GM12878 (cell line): ENCODE measurements at regions not wholly inside any gene's neighbourhood (a gene's known extent, or its start where the extent isn't known, plus 50 kb on each side); places are given as distances from the start of the nearest gene placed in this dataset.

ENCODE experiments used
- ATAC-seq: fragments of 200-7000 bp; cut with Tn5 transposase; 3 replicates; pipeline ENCODE4 v1.9.1; 2020; ENCODE audit warnings: mild to moderate bottlenecking, moderate library complexity
- BruUV-seq: library from RNA; stranded (reverse); fragments of 400-500 nt; replicated peaks from 2 replicates; lab custom pipeline; 2021; lab: Mats Ljungman, UMichigan
- CTCF ChIA-PET: fragments of 300-600 bp; sonication (Branson Sonifier 250); formaldehyde crosslinking; extraction: SDS; loops from one replicate; lab custom pipeline; 2021; ENCODE audit warnings: inconsistent platforms; lab: Yijun Ruan, JAX
- POLR2A ChIA-PET: fragments of 350-600 bp; formaldehyde crosslinking; extraction: SDS; loops from one replicate; lab custom pipeline; 2021; ENCODE audit warnings: inconsistent platforms; lab: Charles Lee
- RAD21 ChIA-PET: fragments of 300-600 bp; sonication (Branson Sonifier 250); formaldehyde crosslinking; loops from one replicate; lab custom pipeline; 2023; ENCODE audit warnings: antibody characterized with exemption; ENCODE audit not compliant: unreplicated experiment; lab: Charles Lee
- SMC1A ChIA-PET: fragments of 300-600 bp; sonication (Branson Sonifier 250); formaldehyde crosslinking; loops from one replicate; lab custom pipeline; 2023; ENCODE audit not compliant: unreplicated experiment, uncharacterized antibody; lab: Charles Lee
- DNase-seq: peaks from one replicate; pipeline ENCODE4 v3.0.0-alpha.2; 2011; ENCODE audit warnings: low read depth, low spot score
- FAIRE-seq: peaks from 3 replicates; lab custom pipeline; 2011; peaks lifted over from hg19 to GRCh38; lab: Jason Lieb, UNC
- H2AFZ ChIP-seq: 2 replicates; pipeline ENCODE4 v1.6.0; 2011; ENCODE audit warnings: low read depth, low read length, control low read depth; ENCODE audit not compliant: control insufficient read depth
- H3K27ac ChIP-seq: 2 replicates; pipeline ENCODE4 v1.5.1; 2011; ENCODE audit warnings: control low read depth; ENCODE audit not compliant: control insufficient read depth, insufficient read depth
- H3K27me3 ChIP-seq, 2 experiments: replicated peaks in 1 of 2; 2 replicates each; pipeline versions ENCODE4 v1.6.0 to v1.6.1; 2011; ENCODE audit warnings: low read length in 1 of 2; ENCODE audit not compliant: control insufficient read depth in 2 of 2, insufficient read depth in 2 of 2
- H3K36me3 ChIP-seq, 2 experiments: 2 replicates each; pipeline ENCODE4 v1.5.1; 2011; ENCODE audit warnings: low read length in 1 of 2; ENCODE audit not compliant: control insufficient read depth in 2 of 2, insufficient read depth in 2 of 2
- H3K4me1 ChIP-seq: 2 replicates; pipeline ENCODE4 v1.6.1; 2011; ENCODE audit warnings: mild to moderate bottlenecking, low read length, moderate library complexity, mixed read lengths; ENCODE audit not compliant: control insufficient read depth, insufficient read depth
- H3K4me2 ChIP-seq: 2 replicates; pipeline ENCODE4 v1.6.0; 2011; ENCODE audit warnings: control low read depth; ENCODE audit not compliant: control insufficient read depth, insufficient read depth
- H3K4me3 ChIP-seq: fragments of 200-600 bp; sonication (generic); 2 replicates; pipeline ENCODE4 v1.5.1; 2016
- H3K79me2 ChIP-seq: 2 replicates; pipeline ENCODE4 v1.6.0; 2011; ENCODE audit warnings: low read length; ENCODE audit not compliant: control insufficient read depth, insufficient read depth
- H3K9ac ChIP-seq: 2 replicates; pipeline ENCODE4 v1.8.0; 2011; ENCODE audit warnings: low read length, control low read depth, mixed read lengths; ENCODE audit not compliant: control insufficient read depth, insufficient read depth
- H3K9me3 ChIP-seq: replicated peaks from 3 replicates; pipeline ENCODE4 v1.5.1; 2011; ENCODE audit warnings: mild to moderate bottlenecking, low read length; ENCODE audit not compliant: control insufficient read depth, insufficient read depth
- H4K20me1 ChIP-seq: 2 replicates; pipeline ENCODE4 v1.6.0; 2011; ENCODE audit not compliant: control insufficient read depth, insufficient read depth
- EP300 ChIP-seq, 2 experiments: fragments of 150-350 bp in 1 of 2; IDR thresholded peaks; 2 replicates each; pipeline ENCODE4 v1.6.1; 2011 to 2012; ENCODE audit warnings: low read depth in 2 of 2, low read length in 2 of 2, borderline replicate concordance in 1 of 2, improper control_type of control experiment in 1 of 2, inconsistent platforms in 1 of 2; ENCODE audit not compliant: control insufficient read depth in 1 of 2
- ETV6 ChIP-seq, 2 experiments: fragments of 450-650 bp in 1 of 2; IDR thresholded peaks in 1 of 2; conservative IDR thresholded peaks in 1 of 2; 2 replicates each; pipeline ENCODE4 v1.6.1; 2014; ENCODE audit warnings: antibody characterized with exemption in 1 of 2, borderline replicate concordance in 1 of 2, low read depth in 1 of 2, mild to moderate bottlenecking in 1 of 2, moderate library complexity in 1 of 2
- MTA2 ChIP-seq: fragments of 450-650 bp; IDR thresholded peaks from 2 replicates; pipeline ENCODE4 v1.6.1; 2016; ENCODE audit warnings: low read depth, mild to moderate bottlenecking, moderate library complexity
- MXI1 ChIP-seq: fragments of 150-350 bp; IDR thresholded peaks from 2 replicates; pipeline ENCODE4 v1.6.1; 2011; ENCODE audit warnings: low read depth, mild to moderate bottlenecking, inconsistent platforms, low read length, improper control_type of control experiment
- MYC ChIP-seq: IDR thresholded peaks from 2 replicates; pipeline ENCODE4 v1.6.1; 2011; ENCODE audit warnings: mild to moderate bottlenecking, low read length, moderate library complexity, inconsistent platforms; ENCODE audit not compliant: insufficient read depth, insufficient replicate concordance, insufficient read length, severe bottlenecking
- NBN ChIP-seq: fragments of 450-650 bp; IDR thresholded peaks from 2 replicates; pipeline ENCODE4 v1.6.1; 2016
- PBX3 ChIP-seq: IDR thresholded peaks from 2 replicates; pipeline ENCODE4 v1.6.1; 2011; ENCODE audit warnings: mild to moderate bottlenecking, low read depth, low read length, moderate library complexity; ENCODE audit not compliant: insufficient replicate concordance
- ZBTB11 ChIP-seq: fragments of 450-650 bp; formaldehyde crosslinking; IDR thresholded peaks from 2 replicates; pipeline ENCODE4 v1.5.0; 2022; ENCODE audit warnings: mild to moderate bottlenecking, missing genetic modification characterization
- ZBTB4 ChIP-seq: fragments of 450-650 bp; formaldehyde crosslinking; IDR thresholded peaks from 2 replicates; pipeline ENCODE4 v1.4.0; 2022; ENCODE audit warnings: mild to moderate bottlenecking, moderate library complexity
- ZBTB40 ChIP-seq: fragments of 450-650 bp; IDR thresholded peaks from 2 replicates; pipeline ENCODE4 v1.6.1; 2016; ENCODE audit warnings: mild to moderate bottlenecking, moderate library complexity, borderline replicate concordance
- whole genome bisulfite sequencing: methylation state at CpG from one replicate; pipeline ENCODE4 v1.1.6; 2016; ENCODE audit warnings: low lambda C conversion rate; ENCODE audit not compliant: insufficient replicate concordance, insufficient coverage; ENCODE audit errors: missing lambda C conversion rate; 5-methylcytosine and 5-hydroxymethylcytosine counted together
- in situ Hi-C: fragments of 300-500 bp; cut with MboI; formaldehyde crosslinking; loops from 9 replicates; pipeline ENCODE4 v1.14.3; 2018; ENCODE audit warnings: mixed read lengths
- intact Hi-C: fragments of 100-400 bp; cut with micrococcal nuclease; formaldehyde crosslinking; loops from one replicate; pipeline ENCODE4 v1.14.2; 2022; ENCODE audit not compliant: unreplicated experiment

- no peak for FAIRE-seq
- H2AFZ ChIP-seq, result no peak overlapping the region
- POLR2A ChIA-PET, result no interaction called here
- no peak for DNase-seq
- H3K27ac ChIP-seq, result no peak overlapping the region
- ATAC-seq, result no peak
- RAD21 ChIA-PET, result interaction anchor here (1.7 kb wide), 1 partner anchor 100 kb away, joined by 5 read pairs; no protein-coding TSS in a partner anchor
- no peak overlapping the region for H3K9ac ChIP-seq
- no peak overlapping the region for H3K4me2 ChIP-seq
- no peaks in the 10 kb centered on the region for H3K79me2 ChIP-seq
- peaks cover 6% of the 10 kb centered on the region for H3K4me1 ChIP-seq
- in situ Hi-C loops (no loop called here), intact Hi-C loops (loop anchor here (5.0 kb wide), 1 partner anchor 277 kb away; no protein-coding TSS in a partner anchor)
- SMC1A ChIA-PET, result no interaction called here
- 25% methylated on average over 4 of the region's 4 CpGs for WGBS
- H3K36me3 ChIP-seq, result no peaks in the 10 kb centered on the region
- no TSS peak for BruUV-seq
- no peaks in the 10 kb centered on the region for H4K20me1 ChIP-seq
- peaks cover 0 to 2% of the 10 kb centered on the region in 2 experiments; a peak in 2 of 4 replicates for H3K27me3 ChIP-seq
- CTCF ChIA-PET, result interaction anchor here (1.8 kb wide), 1 partner anchor 19 kb away, joined by 9 read pairs; no protein-coding TSS in a partner anchor
- H3K9me3 ChIP-seq, result no peaks in the 10 kb centered on the region; the same call in 1 of the 3 replicates
- no peak overlapping the region for H3K4me3 ChIP-seq
- TF ChIP-seq NBN (no peak), ZBTB40 (no peak), MTA2 (no peak), MXI1 (no peak), ETV6 (conservative IDR thresholded peaks at IDR 0.05 in 1 of 2, IDR thresholded peaks at IDR 0.05 in 1 of 2; ENCODE audit: borderline replicate concordance in 1 of 2, low read depth in 1 of 2) (no peak), PBX3 (no peak), EP300 (IDR thresholded peaks at IDR 0.05; ENCODE audit: borderline replicate concordance in 1 of 2, control insufficient read depth in 1 of 2, low read depth in 2 of 2, low read length in 2 of 2) (no peak), ZBTB11 (CRISPR knock-in tag) (no peak), MYC (no peak), ZBTB4 (CRISPR knock-in tag) (no peak)
Observed at GRCh38 chr6:90374201-90374600, 77.6 kb upstream of the BACH2 start.
